Spleen (tissue), 7 donors: ENCODE measurements at regions not wholly inside any gene's neighbourhood (a gene's known extent, or its start where the extent isn't known, plus 50 kb on each side); places are given as distances from the start of the nearest gene placed in this dataset.

Experiments used
- POLR2AphosphoS5 ChIP-seq, 3 donors: sonication (generic); formaldehyde crosslinking; IDR thresholded peaks; one replicate each; pipeline ENCODE4 v1.5.1; 2017; ENCODE audit warnings: antibody characterized with exemption in 3 of 3
- TF ChIP-seq, protein P1 (sequence below), 11 experiments: fragments of 200-600 bp in 7 of 11; fragments of 450-650 bp in 4 of 11; sonication (generic) in 4 of 11; IDR thresholded peaks in 8 of 11; conservative IDR thresholded peaks in 3 of 11; 1 replicate in 7 of 11; 2 replicates in 4 of 11; pipeline versions ENCODE4 v1.4.0 to v1.8.0; 2016 to 2021; ENCODE audit warnings: antibody characterized with exemption in 11 of 11, inconsistent platforms in 4 of 11, mild to moderate bottlenecking in 1 of 11
- donor health status: DM: no; HTN: no; CAD: no; lungs with moderate emphysema.
- donor health status: DM: no; HTN: no; CAD: no.
- donor health status: DM: no; HTN: no; CAD: no.

DNA sequence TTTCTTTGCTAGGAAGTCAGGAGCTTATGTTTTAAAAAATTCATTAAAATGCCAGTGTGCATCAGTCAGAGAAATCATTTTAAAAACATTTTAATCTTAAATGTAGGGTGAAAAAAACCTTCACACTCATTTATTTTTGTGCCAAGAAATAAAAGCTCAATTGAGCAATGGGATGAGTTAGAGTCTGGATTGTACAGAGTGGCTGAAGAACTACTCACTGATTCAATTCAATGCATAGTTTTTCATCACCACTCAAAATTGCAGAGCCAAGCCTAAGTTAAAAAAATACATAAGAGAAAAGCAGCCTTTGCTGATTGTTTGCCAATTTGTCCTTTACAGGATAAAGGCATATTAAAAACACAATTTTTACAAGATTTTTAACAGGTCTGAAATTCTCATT is 168.2 kb upstream of the DMRTA1 start:
- TF ChIP-seq, protein P1, sequence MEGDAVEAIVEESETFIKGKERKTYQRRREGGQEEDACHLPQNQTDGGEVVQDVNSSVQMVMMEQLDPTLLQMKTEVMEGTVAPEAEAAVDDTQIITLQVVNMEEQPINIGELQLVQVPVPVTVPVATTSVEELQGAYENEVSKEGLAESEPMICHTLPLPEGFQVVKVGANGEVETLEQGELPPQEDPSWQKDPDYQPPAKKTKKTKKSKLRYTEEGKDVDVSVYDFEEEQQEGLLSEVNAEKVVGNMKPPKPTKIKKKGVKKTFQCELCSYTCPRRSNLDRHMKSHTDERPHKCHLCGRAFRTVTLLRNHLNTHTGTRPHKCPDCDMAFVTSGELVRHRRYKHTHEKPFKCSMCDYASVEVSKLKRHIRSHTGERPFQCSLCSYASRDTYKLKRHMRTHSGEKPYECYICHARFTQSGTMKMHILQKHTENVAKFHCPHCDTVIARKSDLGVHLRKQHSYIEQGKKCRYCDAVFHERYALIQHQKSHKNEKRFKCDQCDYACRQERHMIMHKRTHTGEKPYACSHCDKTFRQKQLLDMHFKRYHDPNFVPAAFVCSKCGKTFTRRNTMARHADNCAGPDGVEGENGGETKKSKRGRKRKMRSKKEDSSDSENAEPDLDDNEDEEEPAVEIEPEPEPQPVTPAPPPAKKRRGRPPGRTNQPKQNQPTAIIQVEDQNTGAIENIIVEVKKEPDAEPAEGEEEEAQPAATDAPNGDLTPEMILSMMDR (IDR thresholded peaks at IDR 0.05 in 8 of 11, conservative IDR thresholded peaks at IDR 0.05 in 3 of 11), result no peak
- no peak for TF ChIP-seq POLR2AphosphoS5 (IDR thresholded peaks at IDR 0.05)
